Endothelial cell of umbilical vein (primary cell): ENCODE measurements at regions not wholly inside any gene's neighbourhood (a gene's known extent, or its start where the extent isn't known, plus 50 kb on each side); places are given as distances from the start of the nearest gene placed in this dataset.

ENCODE experiments used
- CTCF ChIP-seq, 2 donors: IDR thresholded peaks; 1 replicate in 1 of 2; 2 replicates in 1 of 2; pipeline ENCODE4 v1.5.1; 2011; ENCODE audit warnings: low read length in 2 of 2, mild to moderate bottlenecking in 2 of 2, moderate library complexity in 2 of 2, control low read depth in 1 of 2, inconsistent platforms in 1 of 2, low read depth in 1 of 2; ENCODE audit not compliant: insufficient read depth in 1 of 2; ENCODE audit errors: extremely low read depth in 1 of 2
- MAX ChIP-seq: IDR thresholded peaks from 2 replicates; pipeline ENCODE4 v1.6.1; 2011; ENCODE audit not compliant: insufficient read depth, insufficient read length

- TF ChIP-seq MAX, result no peak
- no peak for TF ChIP-seq CTCF (IDR thresholded peaks at IDR 0.05; ENCODE audit: extremely low read depth in 1 of 2, insufficient read depth in 1 of 2, low read depth in 1 of 2, low read length in 2 of 2)
Observed at GRCh38 chr3:20529911-20530310, 343.9 kb upstream of the SGO1 start.
